ENCODE measurements at regions not wholly inside any gene's neighbourhood (a gene's known extent, or its start where the extent isn't known, plus 50 kb on each side); places are given as distances from the start of the nearest gene placed in this dataset.
"Not testable (repeated sequence)": the region's sequence is repeated elsewhere in the genome, so short reads cannot be mapped to it uniquely, and the experiment has no call there.

- intact Hi-C loops (cut with DNase I; ENCODE audit: low total_unique reads): no loop called here
- Histone ChIP-seq H3K4me3 (no peak overlapping the region), H3K27ac (peak overlapping the region in 1 of 2 donors; percentile 72), H3K27me3 (no peaks in the 10 kb centered on the region), H3K4me1 (no peaks in the 10 kb centered on the region), H3K9me3 (no peaks in the 10 kb centered on the region), H3K36me3 (no peaks in the 10 kb centered on the region)
- DNase-seq: no peak
- TF ChIP-seq POLR2A (IDR thresholded peaks at IDR 0.05): no peak
- TF ChIP-seq CTCF (IDR thresholded peaks at IDR 0.05): no peak
Observed at GRCh38 chrX:45513042-45513441, 312.4 kb upstream of the DIPK2B start.

DNA sequence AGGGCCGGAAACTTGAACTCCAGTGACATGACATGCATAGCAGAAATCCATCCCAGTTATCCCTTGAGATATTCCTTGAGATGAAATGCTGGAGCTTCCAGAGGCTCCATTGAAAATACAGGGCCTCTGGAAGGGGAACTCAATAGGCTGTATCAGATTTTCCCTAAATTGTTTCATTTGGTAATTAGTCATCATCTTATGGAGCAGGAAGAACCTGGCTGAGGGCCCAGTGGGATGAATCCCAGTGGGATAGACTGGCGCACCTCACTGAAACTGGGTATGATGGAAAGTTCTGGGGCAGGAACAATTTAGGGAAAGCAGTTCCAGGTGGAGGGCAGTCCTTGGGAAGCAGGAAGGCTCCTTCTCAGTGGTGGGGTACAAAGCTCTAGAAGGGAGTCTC lies 307.8 kb upstream of the DIPK2B start:
- TF ChIP-seq CTCF (IDR thresholded peaks at IDR 0.05): no peak
- no peak for TF ChIP-seq POLR2A (IDR thresholded peaks at IDR 0.05)
- peak in 1 of 2 donors; percentile 25 for DNase-seq
- H3K36me3 ChIP-seq: no peaks in the 10 kb centered on the region
- intact Hi-C loops (cut with DNase I; ENCODE audit: low total_unique reads): no loop called here
- H3K4me1 ChIP-seq: peaks cover 0 to 4% of the 10 kb centered on the region in 2 donors
- H3K4me3 ChIP-seq: no peak overlapping the region
- peak overlapping the region; percentile 78 for H3K27ac ChIP-seq
- H3K9me3 ChIP-seq: no peaks in the 10 kb centered on the region
- H3K27me3 ChIP-seq: no peaks in the 10 kb centered on the region

- Histone ChIP-seq H3K9me3 (no peaks in the 10 kb centered on the region), H3K27me3 (no peaks in the 10 kb centered on the region), H3K36me3 (no peaks in the 10 kb centered on the region), H3K4me3 (no peak overlapping the region), H3K27ac (peak overlapping the region; percentile 78), H3K4me1 (peaks cover 0 to 4% of the 10 kb centered on the region in 2 donors)
- no peak for TF ChIP-seq POLR2A (IDR thresholded peaks at IDR 0.05)
- no peak for TF ChIP-seq CTCF (IDR thresholded peaks at IDR 0.05)
- intact Hi-C loops (cut with DNase I; ENCODE audit: low total_unique reads): no loop called here
- DNase-seq: no peak
Observed at GRCh38 chrX:45506149-45506730, 305.6 kb upstream of the DIPK2B start.

- no peak overlapping the region for H3K4me3 ChIP-seq
- H3K27me3 ChIP-seq: no peaks in the 10 kb centered on the region
- H3K4me1 ChIP-seq: peaks cover 0 to 4% of the 10 kb centered on the region in 2 donors
- peak overlapping the region; percentile 78 for H3K27ac ChIP-seq
- no peak for TF ChIP-seq CTCF (IDR thresholded peaks at IDR 0.05)
- TF ChIP-seq POLR2A (IDR thresholded peaks at IDR 0.05): no peak
- intact Hi-C loops (cut with DNase I; ENCODE audit: low total_unique reads): no loop called here
- no peaks in the 10 kb centered on the region for H3K9me3 ChIP-seq
- no peak for DNase-seq
- H3K36me3 ChIP-seq: no peaks in the 10 kb centered on the region
Observed at GRCh38 chrX:45505214-45505613, 304.5 kb upstream of the DIPK2B start.

- H3K4me1 ChIP-seq; H3K27ac ChIP-seq; H3K27me3 ChIP-seq; H3K9me3 ChIP-seq; intact Hi-C loops (cut with DNase I; ENCODE audit: low total_unique reads); H3K36me3 ChIP-seq; H3K4me3 ChIP-seq; DNase-seq: not testable (repeated sequence)
Observed at GRCh38 chrX:45503787-45504362, 303.2 kb upstream of the DIPK2B start.
